Dendritic cell treated with granulocyte-macrophage colony-stimulating factor and Interleukin-4, amounts not matched to agents 40 ng/mL and 50 ng/mL, for 4 days (primary cell): ENCODE measurements at regions not wholly inside any gene's neighbourhood (a gene's known extent, or its start where the extent isn't known, plus 50 kb on each side); places are given as distances from the start of the nearest gene placed in this dataset.

Experiments used
- H3K27ac Mint-ChIP-seq: one replicate; pipeline ENCODE4 v1.8.0; 2022; ENCODE audit warnings: mild to moderate bottlenecking, mixed read lengths
- H3K27me3 Mint-ChIP-seq: one replicate; pipeline ENCODE4 v1.8.0; 2022; ENCODE audit warnings: mild to moderate bottlenecking, mixed read lengths
- H3K36me3 Mint-ChIP-seq: one replicate; pipeline ENCODE4 v1.8.0; 2022; ENCODE audit warnings: low read depth, mixed read lengths
- H3K4me1 Mint-ChIP-seq: one replicate; pipeline ENCODE4 v1.8.0; 2022; ENCODE audit warnings: low read depth, mixed read lengths
- H3K4me3 Mint-ChIP-seq: one replicate; pipeline ENCODE4 v1.8.0; 2022; ENCODE audit warnings: mild to moderate bottlenecking, moderate library complexity, mixed read lengths
- H3K9me3 Mint-ChIP-seq: one replicate; pipeline ENCODE4 v1.8.0; 2022; ENCODE audit warnings: mixed read lengths
- intact Hi-C: fragments of 100-400 bp; cut with micrococcal nuclease; formaldehyde crosslinking; loops from one replicate; pipeline ENCODE4 v1.15.0; 2022

GRCh38 chr17:54795046-54795445, 105.6 kb upstream of the TOM1L1 start:
- Mint-ChIP-seq H3K9me3 (no peaks in the 10 kb centered on the region), H3K4me1 (no peaks in the 10 kb centered on the region), H3K36me3 (no peaks in the 10 kb centered on the region), H3K27ac (no peak overlapping the region), H3K4me3 (no peak overlapping the region), H3K27me3 (no peaks in the 10 kb centered on the region)
- intact Hi-C loops, result no loop called here

DNA sequence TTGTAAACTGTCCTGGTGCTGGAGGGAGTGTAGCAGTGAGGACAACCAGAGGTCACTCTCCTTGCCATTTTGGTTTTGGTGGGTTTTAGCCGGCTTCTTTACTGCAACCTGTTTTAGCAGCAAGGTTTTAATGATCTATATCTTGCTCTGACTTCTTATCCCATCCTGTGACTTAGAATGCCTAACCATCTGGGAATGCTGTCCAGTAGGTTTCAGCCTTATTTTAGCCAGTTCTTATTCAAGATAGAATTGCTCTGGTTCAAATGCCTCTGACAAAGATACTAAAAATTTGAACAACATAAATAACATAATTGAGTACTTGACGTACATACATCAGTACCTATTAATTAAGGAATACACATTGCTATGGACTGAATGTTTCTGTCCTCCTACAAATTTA, 93.3 kb upstream of the TOM1L1 start:
- Mint-ChIP-seq H3K36me3 (no peaks in the 10 kb centered on the region), H3K27ac (no peak overlapping the region), H3K9me3 (no peaks in the 10 kb centered on the region), H3K27me3 (no peaks in the 10 kb centered on the region), H3K4me3 (no peak overlapping the region), H3K4me1 (no peaks in the 10 kb centered on the region)
- intact Hi-C loops, result no loop called here

- Mint-ChIP-seq H3K4me1 (no peaks in the 10 kb centered on the region), H3K27ac (no peak overlapping the region), H3K4me3 (no peak overlapping the region), H3K9me3 (no peaks in the 10 kb centered on the region), H3K27me3 (no peaks in the 10 kb centered on the region), H3K36me3 (no peaks in the 10 kb centered on the region)
- intact Hi-C loops, result no loop called here
These were observed 86.8 kb upstream of the TOM1L1 start for GRCh38 chr17:54813896-54814295.

- Mint-ChIP-seq H3K9me3 (no peaks in the 10 kb centered on the region), H3K27ac (no peak overlapping the region), H3K27me3 (no peaks in the 10 kb centered on the region), H3K36me3 (no peaks in the 10 kb centered on the region), H3K4me3 (no peak overlapping the region), H3K4me1 (no peaks in the 10 kb centered on the region)
- intact Hi-C loops, result no loop called here
These were observed 86.3 kb upstream of the TOM1L1 start for GRCh38 chr17:54814371-54814770.

- Mint-ChIP-seq H3K27me3 (no peaks in the 10 kb centered on the region), H3K4me1 (no peaks in the 10 kb centered on the region), H3K36me3 (no peaks in the 10 kb centered on the region), H3K4me3 (no peak overlapping the region), H3K9me3 (no peaks in the 10 kb centered on the region), H3K27ac (no peak overlapping the region)
- intact Hi-C loops, result no loop called here
These were observed 66.6 kb upstream of the TOM1L1 start for GRCh38 chr17:54834086-54834485.

GRCh38 chr17:54835015-54835414, 65.6 kb upstream of the TOM1L1 start:
- intact Hi-C loops, result no loop called here
- H3K27me3 Mint-ChIP-seq, result no peaks in the 10 kb centered on the region

GRCh38 chr17:54836723-54837462, 63.8 kb upstream of the TOM1L1 start:
- no peaks in the 10 kb centered on the region for H3K9me3 Mint-ChIP-seq
- H3K4me3 Mint-ChIP-seq, result no peak overlapping the region
- no peaks in the 10 kb centered on the region for H3K36me3 Mint-ChIP-seq
- no peaks in the 10 kb centered on the region for H3K27me3 Mint-ChIP-seq
- intact Hi-C loops, result no loop called here
- no peak overlapping the region for H3K27ac Mint-ChIP-seq
- H3K4me1 Mint-ChIP-seq, result no peaks in the 10 kb centered on the region

More at GRCh38 chr17:54835015-54835414, 65.6 kb upstream of the TOM1L1 start:
- no peak overlapping the region for H3K27ac Mint-ChIP-seq
- no peaks in the 10 kb centered on the region for H3K4me1 Mint-ChIP-seq
- no peaks in the 10 kb centered on the region for H3K36me3 Mint-ChIP-seq
- H3K9me3 Mint-ChIP-seq, result no peaks in the 10 kb centered on the region
- H3K4me3 Mint-ChIP-seq, result no peak overlapping the region

DNA sequence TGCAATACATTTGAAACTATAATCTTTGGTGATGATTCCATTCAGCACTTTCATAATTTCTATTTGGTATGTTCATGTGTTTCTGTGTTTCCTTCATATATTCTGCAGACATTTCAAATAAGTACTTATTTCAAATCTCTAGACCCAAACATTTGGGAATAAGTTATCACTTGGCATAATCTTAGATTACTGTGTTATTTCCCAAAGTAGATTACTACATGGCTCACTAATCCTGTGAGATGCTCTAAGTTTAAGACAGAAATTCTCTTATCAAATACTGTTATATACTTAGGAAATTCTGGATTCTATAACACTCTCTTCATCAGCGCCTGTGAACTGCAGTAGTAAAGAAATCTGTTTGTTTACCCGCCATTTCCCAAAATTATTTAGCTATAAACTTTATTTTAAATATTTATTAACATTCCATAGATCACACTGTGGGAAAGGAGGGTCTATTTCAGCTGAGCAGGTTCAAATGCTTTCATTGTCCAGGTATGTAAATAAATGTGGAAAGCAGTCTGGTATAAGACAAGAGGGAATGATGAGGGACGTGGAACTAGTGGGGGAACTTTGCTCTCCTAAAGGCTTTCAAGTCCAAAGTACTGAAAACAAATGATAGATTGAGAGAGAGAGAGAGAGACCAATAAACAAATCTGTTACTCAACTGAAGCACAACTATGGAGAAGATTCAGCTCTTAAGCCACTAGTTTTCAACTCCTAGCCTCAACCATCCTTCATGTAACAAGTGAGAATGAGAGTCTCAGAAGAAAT, 61.8 kb upstream of the TOM1L1 start:
- Mint-ChIP-seq H3K27ac (no peak overlapping the region), H3K9me3 (no peaks in the 10 kb centered on the region), H3K4me1 (no peaks in the 10 kb centered on the region), H3K27me3 (no peaks in the 10 kb centered on the region), H3K36me3 (no peaks in the 10 kb centered on the region), H3K4me3 (no peak overlapping the region)
- intact Hi-C loops, result no loop called here

GRCh38 chr17:54839447-54839846, 61.2 kb upstream of the TOM1L1 start:
- intact Hi-C loops, result no loop called here
- Mint-ChIP-seq H3K27me3 (no peaks in the 10 kb centered on the region), H3K4me3 (no peak overlapping the region), H3K27ac (no peak overlapping the region), H3K36me3 (no peaks in the 10 kb centered on the region), H3K4me1 (no peaks in the 10 kb centered on the region), H3K9me3 (no peaks in the 10 kb centered on the region)

DNA sequence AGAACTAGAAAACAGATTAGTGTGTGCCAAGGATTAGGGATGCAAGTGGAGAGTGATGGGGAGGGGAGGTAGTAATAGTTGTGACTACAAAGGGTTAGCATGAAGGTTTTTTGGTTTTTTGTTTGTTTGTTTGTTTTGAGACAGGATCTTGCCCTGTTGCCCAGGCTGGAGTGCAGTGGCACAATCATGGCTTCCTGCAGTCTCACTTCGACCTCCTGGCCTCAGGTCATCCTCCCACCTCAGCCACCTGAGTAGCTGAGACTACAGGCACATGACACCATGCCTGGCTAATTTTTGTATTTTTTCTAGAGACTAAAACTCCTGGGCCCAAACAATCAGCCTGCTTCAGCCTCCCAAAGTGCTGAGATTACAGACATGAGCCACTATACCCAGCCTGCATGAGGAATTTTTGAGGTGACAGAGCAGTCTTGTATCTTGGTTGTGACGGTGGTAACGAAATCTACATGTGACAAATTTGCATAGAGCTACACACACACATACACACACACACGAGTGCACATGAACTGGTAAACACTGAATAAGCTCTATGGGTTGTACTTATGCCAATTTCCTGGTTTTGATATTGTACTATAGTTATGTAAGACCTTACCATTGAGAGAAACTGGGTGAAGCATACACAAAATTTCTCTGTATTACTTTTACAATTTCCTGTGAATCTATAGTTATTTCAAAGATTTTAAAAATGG, 59.6 kb upstream of the TOM1L1 start:
- intact Hi-C loops, result no loop called here
- H3K27ac Mint-ChIP-seq, result no peak overlapping the region
- no peak overlapping the region for H3K4me3 Mint-ChIP-seq
- H3K4me1 Mint-ChIP-seq, result no peaks in the 10 kb centered on the region
- no peaks in the 10 kb centered on the region for H3K36me3 Mint-ChIP-seq
- H3K9me3 Mint-ChIP-seq, result no peaks in the 10 kb centered on the region
- H3K27me3 Mint-ChIP-seq, result no peaks in the 10 kb centered on the region

DNA sequence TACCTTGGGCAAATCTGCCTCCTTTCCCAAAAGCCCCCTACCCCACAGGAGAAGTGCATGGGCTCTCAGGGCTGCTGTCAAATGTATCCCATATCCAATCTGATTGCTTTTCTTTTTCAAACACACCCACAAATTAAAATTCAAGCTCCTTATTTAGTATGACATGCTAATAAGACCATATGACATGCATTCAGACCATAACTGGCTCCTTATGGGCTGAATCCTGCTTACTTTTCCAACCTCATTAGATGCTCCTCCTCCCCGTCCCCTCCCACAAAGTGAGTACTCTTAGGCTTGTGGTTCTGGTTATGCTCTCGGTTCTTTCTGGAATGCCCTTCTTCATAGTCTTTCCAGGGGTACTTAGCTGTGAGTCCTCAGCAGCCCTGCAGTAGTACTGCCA, 59.0 kb upstream of the TOM1L1 start:
- Mint-ChIP-seq H3K36me3 (no peaks in the 10 kb centered on the region), H3K4me1 (no peaks in the 10 kb centered on the region), H3K9me3 (no peaks in the 10 kb centered on the region), H3K27ac (no peak overlapping the region), H3K27me3 (no peaks in the 10 kb centered on the region), H3K4me3 (no peak overlapping the region)
- intact Hi-C loops, result no loop called here

GRCh38 chr17:54844233-54844632, 56.4 kb upstream of the TOM1L1 start:
- H3K27ac Mint-ChIP-seq, result no peak overlapping the region
- no peaks in the 10 kb centered on the region for H3K27me3 Mint-ChIP-seq
- H3K4me1 Mint-ChIP-seq, result no peaks in the 10 kb centered on the region
- no peak overlapping the region for H3K4me3 Mint-ChIP-seq
- H3K36me3 Mint-ChIP-seq, result no peaks in the 10 kb centered on the region
- intact Hi-C loops, result no loop called here
- H3K9me3 Mint-ChIP-seq, result no peaks in the 10 kb centered on the region

DNA sequence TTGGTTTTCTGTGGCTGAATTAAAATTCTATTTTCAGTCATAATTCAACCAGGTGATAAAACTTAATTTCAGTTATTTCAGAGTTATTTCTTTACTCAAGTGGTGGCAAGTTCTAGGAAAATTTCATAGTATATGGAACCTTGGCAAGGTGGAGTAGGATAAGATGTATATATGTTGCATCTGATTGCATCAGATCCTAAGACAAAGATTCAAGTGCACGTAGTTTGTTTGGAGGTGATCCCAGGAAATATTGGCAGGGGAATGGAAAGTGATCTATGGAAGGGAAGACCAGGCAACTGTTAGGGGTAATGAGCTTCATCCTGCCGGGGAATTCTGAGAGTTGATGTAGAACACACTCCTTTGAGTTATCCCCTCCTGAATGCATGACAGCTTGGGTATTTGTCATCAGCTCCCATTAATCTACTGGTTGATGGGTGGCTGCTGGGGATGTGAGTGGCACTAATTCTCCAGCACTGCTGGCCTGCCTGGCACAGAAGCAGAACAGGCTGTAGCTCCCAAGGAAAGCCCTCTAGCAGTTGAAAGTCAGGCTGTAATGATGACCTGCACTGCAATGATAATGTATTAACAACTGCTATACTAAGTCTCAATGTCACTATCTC, 52.2 kb upstream of the TOM1L1 start:
- Mint-ChIP-seq H3K36me3 (no peaks in the 10 kb centered on the region), H3K27me3 (no peaks in the 10 kb centered on the region), H3K27ac (no peak overlapping the region), H3K4me1 (no peaks in the 10 kb centered on the region), H3K4me3 (no peak overlapping the region), H3K9me3 (no peaks in the 10 kb centered on the region)
- intact Hi-C loops, result no loop called here

DNA sequence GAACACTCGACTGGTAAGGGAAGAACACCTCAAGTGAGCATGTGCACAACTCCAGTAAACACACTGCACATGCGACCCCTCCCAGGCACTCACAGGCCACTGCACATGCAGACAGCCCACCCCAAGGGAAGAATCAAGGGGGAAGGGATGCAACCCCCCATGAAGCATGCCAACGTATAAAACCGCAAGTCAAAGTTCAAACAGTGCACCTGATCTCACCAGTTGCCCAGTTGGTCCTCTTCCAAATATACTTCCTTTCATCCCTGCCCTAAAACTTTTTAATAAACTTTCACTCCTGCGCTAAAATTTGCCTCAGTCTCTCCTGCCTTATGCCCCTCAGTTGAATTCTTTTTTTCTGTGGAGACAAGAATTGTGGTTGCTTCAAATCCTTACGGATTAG, 51.0 kb upstream of the TOM1L1 start:
- Mint-ChIP-seq H3K4me3 (no peak overlapping the region), H3K4me1 (no peaks in the 10 kb centered on the region), H3K9me3 (no peaks in the 10 kb centered on the region), H3K27me3 (no peaks in the 10 kb centered on the region), H3K36me3 (no peaks in the 10 kb centered on the region), H3K27ac (no peak overlapping the region)
- intact Hi-C loops, result no loop called here
